OCI-LY3 (cell line): ENCODE measurements at regions not wholly inside any gene's neighbourhood (a gene's known extent, or its start where the extent isn't known, plus 50 kb on each side); places are given as distances from the start of the nearest gene placed in this dataset.

Experiments used
- H2AFZ ChIP-seq: fragments of 200-600, 300-600 bp; shearing (Covaris generic); 2 replicates; pipeline ENCODE4 v1.6.0; 2014; ENCODE audit warnings: antibody characterized with exemption, low read depth, low read length
- H3K27ac ChIP-seq: fragments of 200-600, 300-600 bp; sonication (generic); 2 replicates; pipeline ENCODE4 v1.5.1; 2014; ENCODE audit warnings: mild to moderate bottlenecking, low read length, moderate library complexity, mixed read lengths
- H3K27me3 ChIP-seq: fragments of 200-600, 300-600 bp; sonication (generic); 2 replicates; pipeline ENCODE4 v1.6.1; 2014; ENCODE audit warnings: low read depth, low read length, mixed read lengths
- H3K36me3 ChIP-seq: fragments of 200-600, 300-600 bp; sonication (generic); replicated peaks from 2 replicates; pipeline ENCODE3; 2014; ENCODE audit warnings: low read depth, low read length, mixed read lengths
- H3K4me1 ChIP-seq: fragments of 300-600, 200-600 bp; sonication (generic); 2 replicates; pipeline ENCODE4 v1.6.1; 2014; ENCODE audit warnings: low read length, mixed read lengths
- H3K4me2 ChIP-seq: fragments of 200-600, 300-600 bp; sonication (generic); 2 replicates; pipeline ENCODE4 v1.6.1; 2014; ENCODE audit warnings: low read length, mixed read lengths
- H3K4me3 ChIP-seq: fragments of 300-600, 200-600 bp; sonication (generic); 2 replicates; pipeline ENCODE4 v1.5.1; 2014; ENCODE audit warnings: antibody characterized with exemption, mild to moderate bottlenecking, low read length, moderate library complexity
- H3K79me2 ChIP-seq: fragments of 300-600, 200-600 bp; shearing (Covaris generic); 2 replicates; pipeline ENCODE4 v1.6.1; 2014; ENCODE audit warnings: mild to moderate bottlenecking, low read length, mixed read lengths
- H3K9ac ChIP-seq: fragments of 300-600, 200-600 bp; shearing (Covaris generic); 2 replicates; pipeline ENCODE4 v1.6.0; 2014; ENCODE audit warnings: mild to moderate bottlenecking, low read length, moderate library complexity
- H3K9me3 ChIP-seq: fragments of 200-600, 300-600 bp; shearing (Covaris generic); 2 replicates; pipeline ENCODE4 v1.6.1; 2014; ENCODE audit warnings: low read length, mixed read lengths; ENCODE audit not compliant: insufficient read depth
- H4K20me1 ChIP-seq: fragments of 200-600, 300-600 bp; sonication (generic); 2 replicates; pipeline ENCODE4 v1.6.1; 2016; ENCODE audit warnings: low read length, mixed read lengths; ENCODE audit not compliant: insufficient read depth
- CTCF ChIP-seq: fragments of 200-600, 300-600 bp; sonication (generic); IDR thresholded peaks from 2 replicates; pipeline ENCODE4 v1.5.1; 2014; ENCODE audit warnings: antibody characterized with exemption, low read length, low read depth
- EZH2phosphoT487 ChIP-seq: fragments of 200-600 bp; shearing (Covaris generic); IDR thresholded peaks from 2 replicates; pipeline ENCODE4 v1.6.1; 2018; ENCODE audit warnings: antibody characterized with exemption, mixed run types, low read depth

DNA sequence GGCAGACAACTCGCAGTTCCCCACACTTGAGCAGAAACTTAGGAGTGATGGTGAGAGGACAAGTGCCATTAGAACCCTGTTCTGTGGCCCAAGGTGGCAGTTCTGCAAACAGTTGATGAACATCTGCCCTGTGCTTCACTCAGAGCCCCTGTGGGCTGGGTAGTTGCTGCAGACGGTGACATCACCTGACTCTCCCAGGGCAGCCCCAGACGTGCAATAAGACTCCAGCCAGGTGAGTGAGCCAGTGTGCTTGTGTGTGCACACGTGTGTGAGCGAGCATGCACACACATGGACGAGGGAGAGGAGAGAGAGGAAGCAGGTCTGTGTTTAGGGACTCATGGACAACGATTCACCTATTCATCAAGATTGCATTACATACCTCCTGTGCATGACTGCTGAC lies 136.0 kb upstream of the GLI2 start:
- no peak overlapping the region for H2AFZ ChIP-seq
- H4K20me1 ChIP-seq = no peaks in the 10 kb centered on the region
- no peaks in the 10 kb centered on the region for H3K4me1 ChIP-seq
- H3K79me2 ChIP-seq = no peaks in the 10 kb centered on the region
- H3K27ac ChIP-seq = no peak overlapping the region
- no peaks in the 10 kb centered on the region for H3K9me3 ChIP-seq
- H3K9ac ChIP-seq = no peak overlapping the region
- H3K27me3 ChIP-seq = no peaks in the 10 kb centered on the region; the same call in 1 of the 2 replicates
- H3K4me2 ChIP-seq = no peak overlapping the region
- TF ChIP-seq CTCF = no peak
- TF ChIP-seq EZH2phosphoT487 = no peak
- no peaks in the 10 kb centered on the region for H3K36me3 ChIP-seq
- H3K4me3 ChIP-seq = no peak overlapping the region

DNA sequence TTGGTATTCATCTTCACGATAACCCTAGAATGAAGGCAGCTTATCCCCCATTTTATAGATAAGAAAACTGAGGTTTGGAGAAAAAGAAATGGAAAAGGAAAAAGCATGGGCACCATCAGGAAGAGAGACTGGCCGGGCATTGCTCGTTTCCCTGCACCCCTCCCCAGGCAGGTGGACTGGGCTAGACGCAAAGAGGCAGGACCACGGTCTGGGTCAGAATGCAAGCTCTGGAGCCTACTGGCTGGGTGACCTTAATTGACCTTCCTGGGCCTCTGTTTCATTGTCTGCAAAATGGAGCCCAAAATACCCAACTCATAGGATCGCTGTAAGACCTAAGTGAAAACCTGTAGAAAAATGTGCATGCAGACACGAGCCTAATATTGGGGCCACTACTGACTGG lies 135.3 kb upstream of the GLI2 start:
- Histone ChIP-seq H3K27me3 (no peaks in the 10 kb centered on the region; the same call in 1 of the 2 replicates), H3K9ac (no peak overlapping the region), H3K36me3 (no peaks in the 10 kb centered on the region), H3K4me2 (no peak overlapping the region), H4K20me1 (no peaks in the 10 kb centered on the region), H3K79me2 (no peaks in the 10 kb centered on the region), H3K9me3 (no peaks in the 10 kb centered on the region), H3K4me3 (no peak overlapping the region), H3K4me1 (no peaks in the 10 kb centered on the region), H3K27ac (no peak overlapping the region), H2AFZ (no peak overlapping the region)
- TF ChIP-seq CTCF (no peak), EZH2phosphoT487 (no peak)

GRCh38 chr2:120600786-120601185 lies 134.9 kb upstream of the GLI2 start:
- no peaks in the 10 kb centered on the region for H3K4me1 ChIP-seq
- no peaks in the 10 kb centered on the region for H3K9me3 ChIP-seq
- no peaks in the 10 kb centered on the region for H3K79me2 ChIP-seq
- no peak overlapping the region for H3K4me2 ChIP-seq
- no peak overlapping the region for H2AFZ ChIP-seq
- H3K4me3 ChIP-seq = no peak overlapping the region
- no peaks in the 10 kb centered on the region for H4K20me1 ChIP-seq
- no peak for TF ChIP-seq EZH2phosphoT487
- TF ChIP-seq CTCF = no peak
- H3K9ac ChIP-seq = no peak overlapping the region
- no peak overlapping the region for H3K27ac ChIP-seq
- no peaks in the 10 kb centered on the region; the same call in 1 of the 2 replicates for H3K27me3 ChIP-seq
- no peaks in the 10 kb centered on the region for H3K36me3 ChIP-seq

- TF ChIP-seq EZH2phosphoT487 = no peak
- H3K4me1 ChIP-seq = no peaks in the 10 kb centered on the region
- H4K20me1 ChIP-seq = no peaks in the 10 kb centered on the region
- no peak overlapping the region for H3K4me3 ChIP-seq
- no peaks in the 10 kb centered on the region; the same call in 1 of the 2 replicates for H3K27me3 ChIP-seq
- H2AFZ ChIP-seq = no peak overlapping the region
- H3K4me2 ChIP-seq = no peak overlapping the region
- no peak overlapping the region for H3K27ac ChIP-seq
- no peak overlapping the region for H3K9ac ChIP-seq
- H3K79me2 ChIP-seq = no peaks in the 10 kb centered on the region
- no peaks in the 10 kb centered on the region for H3K9me3 ChIP-seq
- H3K36me3 ChIP-seq = no peaks in the 10 kb centered on the region
Measured at GRCh38 chr2:120601566-120601965, 134.1 kb upstream of the GLI2 start.

DNA sequence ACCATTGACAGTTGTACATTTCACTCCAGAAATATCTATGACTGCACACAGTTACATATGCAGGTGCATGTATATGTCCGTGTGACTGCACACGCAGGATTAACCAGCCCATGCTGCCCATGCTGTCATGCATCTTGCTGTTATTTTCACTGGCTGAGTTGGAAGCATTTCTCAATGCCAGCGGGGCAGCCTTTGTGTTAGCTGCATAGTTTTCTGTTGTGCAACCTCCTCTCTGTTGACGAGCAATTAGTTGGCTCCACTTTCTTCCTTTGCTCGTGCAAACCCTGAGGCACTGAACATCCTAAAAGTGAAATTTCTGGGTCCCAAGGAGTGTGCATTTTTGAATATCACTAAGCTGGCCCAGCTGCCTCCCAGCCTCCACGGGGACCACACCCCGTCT lies 133.4 kb upstream of the GLI2 start:
- Histone ChIP-seq H3K9ac (no peak overlapping the region), H3K79me2 (no peaks in the 10 kb centered on the region), H3K4me1 (no peaks in the 10 kb centered on the region), H3K4me2 (no peak overlapping the region), H3K4me3 (no peak overlapping the region), H3K36me3 (no peaks in the 10 kb centered on the region), H2AFZ (no peak overlapping the region), H3K27me3 (no peaks in the 10 kb centered on the region; the same call in 1 of the 2 replicates), H4K20me1 (no peaks in the 10 kb centered on the region), H3K27ac (no peak overlapping the region), H3K9me3 (no peaks in the 10 kb centered on the region)
- TF ChIP-seq CTCF (no peak), EZH2phosphoT487 (no peak)
